GM23248 (cell line): ENCODE measurements at regions not wholly inside any gene's neighbourhood (a gene's known extent, or its start where the extent isn't known, plus 50 kb on each side); places are given as distances from the start of the nearest gene placed in this dataset.

Experiments
- EZH2 ChIP-seq: fragments of 200-600 bp; sonication (generic); IDR thresholded peaks from 2 replicates; pipeline ENCODE4 v1.6.1; 2018; ENCODE audit warnings: antibody characterized with exemption, mild to moderate bottlenecking; ENCODE audit not compliant: insufficient read depth, poor library complexity, severe bottlenecking
- EZH2phosphoT487 ChIP-seq: fragments of 200-600 bp; sonication (generic); IDR thresholded peaks from 2 replicates; pipeline ENCODE4 v1.6.1; 2018; ENCODE audit warnings: antibody characterized with exemption, moderate library complexity, mild to moderate bottlenecking, low read depth; ENCODE audit not compliant: insufficient read depth

- TF ChIP-seq EZH2phosphoT487 (no peak), EZH2 (no peak)
Observed at GRCh38 chr14:48536318-48536717, 860.9 kb upstream of the MDGA2 start.
